Neuron (in vitro differentiated cells): ENCODE measurements at regions not wholly inside any gene's neighbourhood (a gene's known extent, or its start where the extent isn't known, plus 50 kb on each side); places are given as distances from the start of the nearest gene placed in this dataset.

Experiments
- H2AFZ ChIP-seq: one replicate; pipeline ENCODE4 v1.6.1; 2013; ENCODE audit warnings: low read depth, mild to moderate bottlenecking, inconsistent platforms, low read length, moderate library complexity
- H3K27me3 ChIP-seq: one replicate; pipeline ENCODE4 v1.6.1; 2013; ENCODE audit warnings: low read length; ENCODE audit not compliant: insufficient read depth
- H3K36me3 ChIP-seq: one replicate; pipeline ENCODE4 v1.6.1; 2013; ENCODE audit warnings: low read length; ENCODE audit not compliant: insufficient read depth
- H3K4me1 ChIP-seq: one replicate; pipeline ENCODE4 v1.6.1; 2013; ENCODE audit warnings: low read length; ENCODE audit not compliant: insufficient read depth
- H3K4me3 ChIP-seq: 2 replicates; pipeline ENCODE4 v1.5.1; 2013; ENCODE audit warnings: mild to moderate bottlenecking, low read length, moderate library complexity
- H3K9me3 ChIP-seq: one replicate; pipeline ENCODE4 v1.6.1; 2013; ENCODE audit warnings: low read length

GRCh38 chr4:35793766-35794165 lies 450.5 kb downstream of the ARAP2 start:
- H3K9me3 ChIP-seq: no peaks in the 10 kb centered on the region
- H3K4me3 ChIP-seq: no peak overlapping the region
- H2AFZ ChIP-seq: no peak overlapping the region
- no peaks in the 10 kb centered on the region for H3K36me3 ChIP-seq
- H3K27me3 ChIP-seq: no peaks in the 10 kb centered on the region
- H3K4me1 ChIP-seq: no peaks in the 10 kb centered on the region

GRCh38 chr4:35800669-35801068 lies 443.6 kb downstream of the ARAP2 start:
- H3K36me3 ChIP-seq: no peaks in the 10 kb centered on the region
- H3K9me3 ChIP-seq: no peaks in the 10 kb centered on the region
- no peak overlapping the region for H3K4me3 ChIP-seq
- no peaks in the 10 kb centered on the region for H3K4me1 ChIP-seq
- H2AFZ ChIP-seq: no peak overlapping the region
- no peaks in the 10 kb centered on the region for H3K27me3 ChIP-seq

DNA sequence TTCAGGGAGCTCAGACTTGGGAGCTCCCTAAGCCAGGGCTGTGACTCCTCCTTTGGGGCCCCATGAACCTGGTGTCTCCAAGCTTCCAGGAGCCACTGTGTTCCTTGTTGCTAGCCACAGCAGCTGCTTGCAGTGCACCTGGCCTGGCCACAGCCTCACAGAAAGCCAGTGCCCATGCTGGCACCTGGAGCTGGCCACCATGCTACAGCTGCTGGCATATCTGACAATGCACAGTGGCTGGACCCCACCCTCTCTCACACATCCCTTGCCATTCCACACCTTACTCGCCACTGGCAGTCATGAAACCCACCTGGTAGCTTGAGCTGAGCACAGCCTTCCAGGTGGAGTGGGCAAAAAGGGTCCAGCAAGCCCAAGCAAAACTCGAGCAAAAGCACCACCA lies 441.7 kb downstream of the ARAP2 start:
- H3K9me3 ChIP-seq: no peaks in the 10 kb centered on the region
- no peaks in the 10 kb centered on the region for H3K36me3 ChIP-seq
- no peak overlapping the region for H3K4me3 ChIP-seq
- no peaks in the 10 kb centered on the region for H3K4me1 ChIP-seq
- no peaks in the 10 kb centered on the region for H3K27me3 ChIP-seq
- no peak overlapping the region for H2AFZ ChIP-seq

- Histone ChIP-seq H3K27me3 (no peaks in the 10 kb centered on the region), H2AFZ (no peak overlapping the region), H3K4me1 (no peaks in the 10 kb centered on the region), H3K9me3 (no peaks in the 10 kb centered on the region), H3K36me3 (no peaks in the 10 kb centered on the region), H3K4me3 (no peak overlapping the region)
Observed at GRCh38 chr4:35818520-35818919, 425.8 kb downstream of the ARAP2 start.

GRCh38 chr4:35820003-35820402 lies 424.3 kb downstream of the ARAP2 start:
- Histone ChIP-seq H2AFZ (no peak overlapping the region), H3K9me3 (no peaks in the 10 kb centered on the region), H3K27me3 (no peaks in the 10 kb centered on the region), H3K4me1 (no peaks in the 10 kb centered on the region), H3K4me3 (no peak overlapping the region), H3K36me3 (no peaks in the 10 kb centered on the region)

- H3K36me3 ChIP-seq: no peaks in the 10 kb centered on the region
- H2AFZ ChIP-seq: no peak overlapping the region
- no peaks in the 10 kb centered on the region for H3K9me3 ChIP-seq
- no peaks in the 10 kb centered on the region for H3K4me1 ChIP-seq
- no peak overlapping the region for H3K4me3 ChIP-seq
- no peaks in the 10 kb centered on the region for H3K27me3 ChIP-seq
Observed at GRCh38 chr4:35824231-35824630, 420.1 kb downstream of the ARAP2 start.

GRCh38 chr4:35835893-35836292 lies 408.4 kb downstream of the ARAP2 start:
- Histone ChIP-seq H3K4me3 (no peak overlapping the region), H3K36me3 (no peaks in the 10 kb centered on the region), H2AFZ (no peak overlapping the region), H3K4me1 (no peaks in the 10 kb centered on the region), H3K9me3 (no peaks in the 10 kb centered on the region), H3K27me3 (no peaks in the 10 kb centered on the region)

- H3K36me3 ChIP-seq: no peaks in the 10 kb centered on the region
- H3K27me3 ChIP-seq: no peaks in the 10 kb centered on the region
- H3K4me1 ChIP-seq: no peaks in the 10 kb centered on the region
- H2AFZ ChIP-seq: no peak overlapping the region
- H3K9me3 ChIP-seq: no peaks in the 10 kb centered on the region
- no peak overlapping the region for H3K4me3 ChIP-seq
Observed at GRCh38 chr4:35836596-35836995, 407.7 kb downstream of the ARAP2 start.

GRCh38 chr4:35867057-35867456 lies 377.3 kb downstream of the ARAP2 start:
- H3K4me3 ChIP-seq: no peak overlapping the region
- H2AFZ ChIP-seq: no peak overlapping the region
- no peaks in the 10 kb centered on the region for H3K36me3 ChIP-seq
- H3K4me1 ChIP-seq: no peaks in the 10 kb centered on the region
- H3K27me3 ChIP-seq: no peaks in the 10 kb centered on the region
- no peaks in the 10 kb centered on the region for H3K9me3 ChIP-seq

- Histone ChIP-seq H3K4me3 (no peak overlapping the region), H3K4me1 (no peaks in the 10 kb centered on the region), H3K27me3 (no peaks in the 10 kb centered on the region), H2AFZ (no peak overlapping the region), H3K36me3 (no peaks in the 10 kb centered on the region), H3K9me3 (no peaks in the 10 kb centered on the region)
Observed at GRCh38 chr4:35872273-35872672, 372.0 kb downstream of the ARAP2 start.

GRCh38 chr4:35879479-35879878 lies 364.8 kb downstream of the ARAP2 start:
- no peaks in the 10 kb centered on the region for H3K36me3 ChIP-seq
- no peaks in the 10 kb centered on the region for H3K4me1 ChIP-seq
- H3K27me3 ChIP-seq: no peaks in the 10 kb centered on the region
- no peak overlapping the region for H2AFZ ChIP-seq
- no peak overlapping the region for H3K4me3 ChIP-seq
- no peaks in the 10 kb centered on the region for H3K9me3 ChIP-seq

GRCh38 chr4:35883108-35883507 lies 361.2 kb downstream of the ARAP2 start:
- Histone ChIP-seq H3K36me3 (no peaks in the 10 kb centered on the region), H3K9me3 (no peaks in the 10 kb centered on the region), H2AFZ (no peak overlapping the region), H3K4me3 (no peak overlapping the region), H3K4me1 (no peaks in the 10 kb centered on the region), H3K27me3 (no peaks in the 10 kb centered on the region)

DNA sequence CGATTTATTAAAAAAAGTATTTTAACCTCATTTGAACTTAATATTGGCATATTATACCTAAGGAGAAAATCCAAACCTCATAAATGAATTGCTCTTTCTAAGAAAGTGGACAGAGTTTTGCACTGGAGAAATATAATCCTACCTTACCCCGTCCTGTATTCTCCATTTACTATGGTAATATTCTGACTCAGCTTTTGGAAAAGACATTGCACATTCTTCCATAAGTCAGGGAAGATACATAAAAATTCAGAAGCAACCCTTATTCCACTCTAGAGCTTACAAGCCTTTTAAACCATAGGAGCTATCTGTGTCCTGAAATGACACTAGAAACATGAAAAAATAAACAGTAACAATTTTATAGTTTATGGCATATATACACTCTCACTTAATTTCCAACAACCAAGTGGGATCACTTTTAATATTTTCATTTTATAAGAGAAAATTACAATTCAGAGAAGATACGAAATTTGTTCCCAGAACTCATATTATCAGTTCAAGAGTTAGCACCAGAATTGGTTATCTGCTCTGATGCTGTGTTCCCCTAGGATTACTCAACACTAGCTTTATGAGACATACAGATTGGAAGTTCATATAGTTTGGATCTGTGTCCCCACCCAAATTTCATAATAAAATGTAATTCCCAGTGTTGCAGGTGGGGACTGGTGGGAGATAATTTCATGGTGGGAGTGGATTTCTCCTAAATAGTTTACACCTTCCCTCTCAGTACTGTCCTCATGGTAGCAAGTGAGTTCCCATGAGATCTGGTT lies 359.4 kb downstream of the ARAP2 start:
- no peaks in the 10 kb centered on the region for H3K36me3 ChIP-seq
- no peaks in the 10 kb centered on the region for H3K27me3 ChIP-seq
- no peaks in the 10 kb centered on the region for H3K4me1 ChIP-seq
- H3K4me3 ChIP-seq: no peak overlapping the region
- no peak overlapping the region for H2AFZ ChIP-seq
- H3K9me3 ChIP-seq: no peaks in the 10 kb centered on the region

- Histone ChIP-seq H3K9me3 (no peaks in the 10 kb centered on the region), H3K4me3 (no peak overlapping the region), H3K27me3 (no peaks in the 10 kb centered on the region), H3K4me1 (no peaks in the 10 kb centered on the region), H2AFZ (no peak overlapping the region), H3K36me3 (no peaks in the 10 kb centered on the region)
Observed at GRCh38 chr4:35897808-35898207, 346.5 kb downstream of the ARAP2 start.
